Retinal pigment epithelial cell (primary cell): ENCODE measurements at regions not wholly inside any gene's neighbourhood (a gene's known extent, or its start where the extent isn't known, plus 50 kb on each side); places are given as distances from the start of the nearest gene placed in this dataset.

Source experiments
- DNase-seq: peaks from one replicate; pipeline ENCODE4 v3.0.0-alpha.2; 2010; ENCODE audit warnings: low read depth
- H3K4me3 ChIP-seq: 2 replicates; pipeline ENCODE4 v1.5.1; 2011; ENCODE audit warnings: mild to moderate bottlenecking, low read length, control low read depth, moderate library complexity
- TF ChIP-seq, protein P1 (sequence below): conservative IDR thresholded peaks from 2 replicates; pipeline ENCODE4 v1.5.1; 2011; ENCODE audit warnings: low read depth, low read length, control low read depth, inconsistent platforms

DNA sequence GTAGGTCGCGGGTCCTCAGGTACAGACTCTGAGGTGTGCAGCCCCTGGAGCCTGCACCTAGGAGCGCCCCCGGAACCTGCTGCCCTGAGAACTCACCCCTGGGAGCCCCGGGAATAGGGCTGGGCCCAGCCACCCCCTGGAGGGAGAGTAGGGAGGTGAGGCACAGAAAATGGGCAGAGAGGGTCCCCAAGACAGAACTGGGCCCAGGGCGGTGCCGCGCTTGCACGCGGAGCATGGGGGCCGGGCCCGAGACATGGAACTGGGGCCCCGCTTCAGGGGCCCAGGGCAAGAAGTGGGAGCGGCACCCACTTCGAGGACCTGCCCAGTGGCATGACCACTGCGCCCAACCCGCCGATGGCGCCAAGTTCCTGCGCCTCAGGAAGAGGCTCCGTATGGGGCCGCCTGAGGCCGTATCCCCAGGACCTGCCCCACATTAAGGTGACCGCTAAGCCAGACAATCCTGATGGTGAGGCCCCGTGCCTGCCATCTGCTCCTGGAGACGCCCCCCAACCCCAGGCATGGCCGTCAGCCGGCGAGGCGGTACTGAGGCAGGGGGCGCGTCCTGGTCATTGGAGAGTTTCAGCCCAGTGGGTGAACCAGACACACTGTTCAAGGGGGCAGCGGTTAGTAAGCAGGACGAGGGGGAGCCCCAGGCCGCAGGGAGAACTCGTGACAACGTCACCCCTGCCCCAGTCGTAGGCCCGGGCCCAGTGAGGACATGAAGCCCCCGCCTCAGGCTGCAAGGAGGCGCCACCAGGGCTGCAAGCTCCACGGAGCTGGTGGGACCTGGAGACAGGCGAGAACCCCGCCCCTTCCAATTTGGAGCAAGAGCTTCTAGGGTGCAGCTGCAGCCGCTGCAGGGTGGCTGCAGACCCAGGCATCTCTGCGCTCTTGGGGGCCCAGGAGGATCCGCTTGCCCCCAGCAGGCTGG is 89.5 kb upstream of the PUM3 start:
- TF ChIP-seq, protein P1, sequence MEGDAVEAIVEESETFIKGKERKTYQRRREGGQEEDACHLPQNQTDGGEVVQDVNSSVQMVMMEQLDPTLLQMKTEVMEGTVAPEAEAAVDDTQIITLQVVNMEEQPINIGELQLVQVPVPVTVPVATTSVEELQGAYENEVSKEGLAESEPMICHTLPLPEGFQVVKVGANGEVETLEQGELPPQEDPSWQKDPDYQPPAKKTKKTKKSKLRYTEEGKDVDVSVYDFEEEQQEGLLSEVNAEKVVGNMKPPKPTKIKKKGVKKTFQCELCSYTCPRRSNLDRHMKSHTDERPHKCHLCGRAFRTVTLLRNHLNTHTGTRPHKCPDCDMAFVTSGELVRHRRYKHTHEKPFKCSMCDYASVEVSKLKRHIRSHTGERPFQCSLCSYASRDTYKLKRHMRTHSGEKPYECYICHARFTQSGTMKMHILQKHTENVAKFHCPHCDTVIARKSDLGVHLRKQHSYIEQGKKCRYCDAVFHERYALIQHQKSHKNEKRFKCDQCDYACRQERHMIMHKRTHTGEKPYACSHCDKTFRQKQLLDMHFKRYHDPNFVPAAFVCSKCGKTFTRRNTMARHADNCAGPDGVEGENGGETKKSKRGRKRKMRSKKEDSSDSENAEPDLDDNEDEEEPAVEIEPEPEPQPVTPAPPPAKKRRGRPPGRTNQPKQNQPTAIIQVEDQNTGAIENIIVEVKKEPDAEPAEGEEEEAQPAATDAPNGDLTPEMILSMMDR, result no peak
- DNase-seq, result no peak
- H3K4me3 ChIP-seq, result no peak overlapping the region

DNA sequence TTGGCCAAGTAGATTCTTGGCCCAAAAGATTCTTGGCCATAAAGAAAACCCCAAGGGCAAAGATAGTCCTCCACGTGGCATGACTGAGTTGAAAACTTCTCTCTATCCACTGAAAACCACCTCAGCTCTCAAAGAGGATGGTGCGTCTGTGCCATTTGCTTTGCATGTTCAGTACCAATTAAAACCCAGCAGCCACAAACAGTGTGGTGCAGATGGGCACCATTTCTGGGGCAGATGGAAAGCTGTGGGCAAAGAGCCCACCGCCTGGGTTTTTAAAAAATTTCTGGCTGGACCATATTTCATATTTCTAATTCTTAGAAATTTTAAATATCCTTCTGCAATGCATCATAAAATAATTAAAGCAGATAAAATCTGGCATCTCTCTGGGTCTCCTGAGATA is 84.5 kb upstream of the PUM3 start:
- TF ChIP-seq, protein P1, result no peak
- no peak for DNase-seq
- H3K4me3 ChIP-seq, result no peak overlapping the region

DNA sequence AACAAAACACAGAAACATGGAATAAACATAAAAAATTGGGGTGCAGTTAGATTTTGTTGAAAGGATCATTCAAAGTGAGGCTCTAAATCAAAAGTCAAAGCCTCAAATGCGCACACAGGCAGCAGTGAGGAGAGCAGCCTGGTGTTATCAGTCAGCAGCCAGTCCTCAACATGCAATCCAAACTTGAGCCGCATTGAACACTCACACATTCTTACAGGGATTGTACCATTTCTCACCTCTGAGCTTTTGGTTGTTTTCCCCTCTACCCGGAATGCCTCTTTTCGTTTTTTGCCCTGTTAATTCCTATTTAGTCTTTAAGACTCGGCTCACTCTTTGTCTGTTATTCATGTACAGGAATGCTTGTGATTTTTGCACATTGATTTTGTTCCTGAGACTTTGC is 81.1 kb upstream of the PUM3 start:
- DNase-seq, result no peak
- TF ChIP-seq, protein P1, result no peak
- no peak overlapping the region for H3K4me3 ChIP-seq

DNA sequence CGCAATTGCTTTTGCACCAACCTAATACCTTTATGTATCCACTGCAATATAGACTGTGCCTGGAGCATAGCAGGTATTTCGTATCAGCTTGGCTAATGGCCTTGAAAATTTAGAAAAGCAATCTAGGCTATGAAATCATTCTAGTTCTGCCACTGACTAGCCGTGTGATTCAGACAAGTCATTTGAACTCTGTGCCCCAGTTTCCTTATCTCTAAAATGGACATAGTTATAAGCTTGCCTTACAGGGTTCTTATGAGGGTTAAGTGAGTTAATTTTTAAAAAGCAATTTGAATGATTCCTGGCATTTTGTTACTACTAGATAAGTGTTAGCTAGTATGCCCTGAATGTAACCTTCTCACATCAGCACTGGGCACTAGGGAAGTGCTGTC is 80.5 kb upstream of the PUM3 start:
- TF ChIP-seq, protein P1, result no peak
- H3K4me3 ChIP-seq, result no peak overlapping the region
- DNase-seq, result no peak

DNA sequence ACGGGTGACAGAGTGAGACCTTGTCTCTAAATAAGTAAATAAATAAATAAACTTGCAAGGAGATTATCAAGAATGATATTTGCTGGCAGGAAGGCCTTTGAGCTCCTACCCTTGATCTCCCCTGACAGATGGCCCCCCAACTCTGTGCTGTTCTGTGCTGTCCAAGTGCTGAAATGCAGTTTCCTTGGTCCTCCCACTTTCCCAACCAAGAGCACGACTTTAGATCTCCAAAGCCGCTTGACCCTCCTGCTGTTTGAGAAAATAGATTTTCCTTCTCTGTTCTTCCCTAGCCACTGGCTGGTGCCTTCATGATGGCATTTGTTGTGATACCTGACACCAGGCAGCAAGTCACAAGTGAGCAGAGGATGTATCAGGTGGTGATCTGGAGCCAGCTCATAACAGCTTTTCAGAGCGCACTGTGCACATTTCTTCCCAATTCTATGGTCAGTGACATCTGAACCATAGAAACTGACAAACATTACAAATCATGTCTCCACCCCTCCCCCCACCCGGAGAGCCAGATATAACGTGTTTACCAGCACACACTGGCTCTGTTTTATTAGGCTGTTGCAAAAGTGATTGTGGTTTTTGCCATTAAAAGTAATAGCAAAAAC is 80.0 kb upstream of the PUM3 start:
- DNase-seq, result no peak

DNA sequence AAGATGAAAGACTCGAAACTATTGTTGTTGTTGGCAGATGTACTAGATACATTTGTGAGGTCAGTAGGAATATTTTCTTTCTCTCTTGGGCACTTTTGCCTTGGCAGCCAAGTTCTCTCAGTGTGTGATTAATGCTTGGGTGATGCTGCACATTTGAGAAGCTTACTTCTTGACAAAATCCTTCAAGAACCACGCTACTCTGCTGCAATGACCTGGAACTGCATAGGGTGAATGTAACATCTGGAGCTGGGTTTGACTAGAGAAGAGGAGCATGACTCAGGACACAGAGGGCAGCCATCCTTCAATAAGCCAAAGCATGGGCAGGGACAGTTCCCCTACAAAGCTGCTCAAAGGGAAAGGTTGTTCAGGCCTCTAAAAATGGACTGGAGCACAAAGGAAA is 75.5 kb upstream of the PUM3 start:
- no peak overlapping the region for H3K4me3 ChIP-seq
- TF ChIP-seq, protein P1, result no peak
- no peak for DNase-seq

More for the DNA sequence above, 80.0 kb upstream of the PUM3 start:
- TF ChIP-seq, protein P1, result no peak
- no peak overlapping the region for H3K4me3 ChIP-seq

DNA sequence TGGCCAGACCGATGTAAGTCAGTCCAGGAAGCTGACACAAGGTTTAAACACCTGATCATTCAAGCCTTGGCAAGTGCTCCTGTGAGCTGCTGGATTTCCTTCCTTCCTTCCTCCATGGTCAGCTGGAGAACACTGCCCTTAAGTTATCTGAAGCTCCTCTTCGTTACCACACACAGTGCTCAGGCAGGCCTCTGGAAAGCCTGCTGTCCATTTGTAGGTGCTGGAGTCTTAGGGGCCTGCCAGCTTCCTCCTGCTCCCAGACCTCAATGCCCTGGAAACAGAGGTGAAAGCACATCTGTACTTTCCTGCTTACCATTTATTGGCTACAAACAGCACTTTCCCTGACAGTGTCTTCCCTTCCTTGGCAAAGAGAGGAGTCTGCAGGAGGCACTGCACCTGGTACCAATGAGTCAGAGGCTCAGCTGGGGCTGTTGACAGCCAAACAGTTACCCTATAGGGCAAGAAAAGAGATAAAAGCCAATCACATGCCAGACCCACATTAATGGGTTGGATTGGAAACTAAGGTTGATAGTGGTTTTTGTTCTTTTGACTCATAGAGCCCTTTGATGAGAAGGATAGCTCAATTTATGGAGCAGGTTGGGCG is 72.6 kb upstream of the PUM3 start:
- no peak for DNase-seq
- TF ChIP-seq, protein P1, result no peak
- no peak overlapping the region for H3K4me3 ChIP-seq
